PC-3 (cell line): ENCODE measurements at regions not wholly inside any gene's neighbourhood (a gene's known extent, or its start where the extent isn't known, plus 50 kb on each side); places are given as distances from the start of the nearest gene placed in this dataset.

ENCODE experiments used
- ATAC-seq: fragments of 200-7000 bp; cut with Tn5 transposase; 2 replicates; pipeline ENCODE4 v1.9.1; 2020; ENCODE audit warnings: mild to moderate bottlenecking, moderate library complexity
- BruUV-seq: library from RNA; stranded (reverse); fragments of 400-500 nt; replicated peaks from 2 replicates; lab custom pipeline; 2021; lab: Mats Ljungman, UMichigan
- CTCF ChIA-PET: fragments of 300-600 bp; sonication (Branson Sonifier 250); formaldehyde crosslinking; loops from one replicate; lab custom pipeline; 2022; ENCODE audit warnings: antibody characterized with exemption; lab: Charles Lee
- POLR2A ChIA-PET: fragments of 300-600 bp; sonication (Branson Sonifier 250); formaldehyde crosslinking; loops from one replicate; lab custom pipeline; 2022; ENCODE audit warnings: antibody characterized with exemption; ENCODE audit not compliant: unreplicated experiment; lab: Charles Lee
- DNase-seq: peaks from one replicate; pipeline ENCODE4 v3.0.0-alpha.2; 2015
- H2AFZ ChIP-seq: fragments of 300-600 bp; sonication (generic); 2 replicates; pipeline ENCODE4 v1.6.0; 2016; ENCODE audit warnings: antibody characterized with exemption, low read length
- H3F3A ChIP-seq: fragments of 300-600 bp; sonication (generic); one replicate; pipeline ENCODE4 v1.6.0; 2017; ENCODE audit warnings: antibody characterized with exemption, low read length, control low read depth, mild to moderate bottlenecking; ENCODE audit not compliant: unreplicated experiment
- H3K27ac ChIP-seq: fragments of 300-600 bp; sonication (generic); 2 replicates; pipeline ENCODE4 v1.5.1; 2016; ENCODE audit warnings: mild to moderate bottlenecking, low read length
- H3K27me3 ChIP-seq: fragments of 300-600 bp; sonication (generic); 2 replicates; pipeline ENCODE4 v1.6.1; 2016; ENCODE audit warnings: low read length, mixed read lengths
- H3K36me3 ChIP-seq: fragments of 300-600 bp; sonication (generic); 2 replicates; pipeline ENCODE4 v1.6.1; 2016; ENCODE audit warnings: low read depth, mixed run types, low read length, mixed read lengths
- H3K4me1 ChIP-seq: fragments of 300-600 bp; sonication (generic); 2 replicates; pipeline ENCODE4 v1.5.1; 2016; ENCODE audit warnings: low read length; ENCODE audit not compliant: insufficient read depth
- H3K4me2 ChIP-seq: fragments of 300-600 bp; sonication (generic); 2 replicates; pipeline ENCODE4 v1.6.0; 2016; ENCODE audit warnings: low read length
- H3K4me3 ChIP-seq: fragments of 300-600 bp; sonication (generic); 2 replicates; pipeline ENCODE4 v1.5.1; 2016; ENCODE audit warnings: mild to moderate bottlenecking, low read length, mixed read lengths
- H3K79me2 ChIP-seq: fragments of 300-600 bp; sonication (generic); 2 replicates; pipeline ENCODE4 v1.6.1; 2017; ENCODE audit warnings: low read length, mixed read lengths
- H3K9ac ChIP-seq: fragments of 300-600 bp; sonication (generic); 2 replicates; pipeline ENCODE4 v1.6.0; 2016; ENCODE audit warnings: mild to moderate bottlenecking, low read length
- H3K9me2 ChIP-seq: fragments of 300-600 bp; sonication (generic); replicated peaks from 2 replicates; pipeline ENCODE4 v1.6.1; 2016; ENCODE audit warnings: mixed run types, low read length, mixed read lengths
- H3K9me3 ChIP-seq: fragments of 300-600 bp; sonication (generic); 2 replicates; pipeline ENCODE4 v1.6.1; 2016; ENCODE audit warnings: low read length, mixed read lengths
- H4K20me1 ChIP-seq: fragments of 300-600 bp; sonication (generic); 2 replicates; pipeline ENCODE4 v1.6.1; 2016; ENCODE audit warnings: low read length, mixed read lengths
- EZH2 ChIP-seq: fragments of 300-600 bp; sonication (generic); IDR thresholded peaks from one replicate; pipeline ENCODE4 v1.6.1; 2017; ENCODE audit warnings: antibody characterized with exemption, mild to moderate bottlenecking, low read length; ENCODE audit not compliant: unreplicated experiment
- EZH2phosphoT487 ChIP-seq: fragments of 300-600 bp; sonication (generic); IDR thresholded peaks from 2 replicates; pipeline ENCODE4 v1.6.1; 2018; ENCODE audit warnings: mild to moderate bottlenecking, antibody characterized with exemption, low read length, borderline replicate concordance
- intact Hi-C: fragments of 100-400 bp; cut with micrococcal nuclease; formaldehyde crosslinking; loops from 2 replicates; pipeline ENCODE4 v1.9.0; 2023
- TF ChIP-seq, protein P1 (sequence below): fragments of 300-600 bp; sonication (generic); conservative IDR thresholded peaks from 2 replicates; pipeline ENCODE4 v1.5.1; 2017; ENCODE audit warnings: antibody characterized with exemption, low read depth, mild to moderate bottlenecking, low read length

DNA sequence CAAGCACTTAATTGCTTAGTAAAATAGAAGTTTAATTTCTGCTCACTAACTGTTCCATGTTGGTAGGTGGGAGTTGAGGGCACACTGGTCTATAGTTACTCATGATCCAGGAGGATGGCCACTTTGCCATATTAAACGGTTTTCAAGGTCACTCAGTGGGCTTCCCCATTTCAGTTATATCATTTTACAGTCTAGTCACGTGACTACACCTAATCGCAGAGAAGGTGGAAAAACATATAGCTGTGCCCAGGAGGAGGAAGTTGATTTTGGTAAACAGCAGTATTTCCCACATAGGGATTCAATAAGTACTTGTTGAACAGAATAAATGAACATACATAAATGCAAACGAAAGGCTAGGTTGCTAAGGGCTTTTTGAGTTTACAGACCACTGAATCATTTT, 541.1 kb upstream of the CAMK1G start:
- ChIA-PET CTCF (no interaction called here), POLR2A (no interaction called here)
- no peak overlapping the region for H3K27ac ChIP-seq
- H3F3A ChIP-seq, result peaks cover 14% of the 10 kb centered on the region
- no peaks in the 10 kb centered on the region for H3K9me2 ChIP-seq
- H2AFZ ChIP-seq, result no peak overlapping the region
- H4K20me1 ChIP-seq, result no peaks in the 10 kb centered on the region
- no peaks in the 10 kb centered on the region for H3K79me2 ChIP-seq
- no peaks in the 10 kb centered on the region for H3K36me3 ChIP-seq
- peaks cover 49% of the 10 kb centered on the region for H3K4me1 ChIP-seq
- H3K9me3 ChIP-seq, result no peaks in the 10 kb centered on the region
- TF ChIP-seq EZH2phosphoT487 (no peak), EZH2 (no peak)
- TF ChIP-seq, protein P1, sequence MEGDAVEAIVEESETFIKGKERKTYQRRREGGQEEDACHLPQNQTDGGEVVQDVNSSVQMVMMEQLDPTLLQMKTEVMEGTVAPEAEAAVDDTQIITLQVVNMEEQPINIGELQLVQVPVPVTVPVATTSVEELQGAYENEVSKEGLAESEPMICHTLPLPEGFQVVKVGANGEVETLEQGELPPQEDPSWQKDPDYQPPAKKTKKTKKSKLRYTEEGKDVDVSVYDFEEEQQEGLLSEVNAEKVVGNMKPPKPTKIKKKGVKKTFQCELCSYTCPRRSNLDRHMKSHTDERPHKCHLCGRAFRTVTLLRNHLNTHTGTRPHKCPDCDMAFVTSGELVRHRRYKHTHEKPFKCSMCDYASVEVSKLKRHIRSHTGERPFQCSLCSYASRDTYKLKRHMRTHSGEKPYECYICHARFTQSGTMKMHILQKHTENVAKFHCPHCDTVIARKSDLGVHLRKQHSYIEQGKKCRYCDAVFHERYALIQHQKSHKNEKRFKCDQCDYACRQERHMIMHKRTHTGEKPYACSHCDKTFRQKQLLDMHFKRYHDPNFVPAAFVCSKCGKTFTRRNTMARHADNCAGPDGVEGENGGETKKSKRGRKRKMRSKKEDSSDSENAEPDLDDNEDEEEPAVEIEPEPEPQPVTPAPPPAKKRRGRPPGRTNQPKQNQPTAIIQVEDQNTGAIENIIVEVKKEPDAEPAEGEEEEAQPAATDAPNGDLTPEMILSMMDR, result no peak
- H3K27me3 ChIP-seq, result no peaks in the 10 kb centered on the region
- DNase-seq (no peak), ATAC-seq (no peak)
- intact Hi-C loops, result no loop called here
- no peak overlapping the region for H3K4me3 ChIP-seq
- BruUV-seq, result no TSS peak
- H3K9ac ChIP-seq, result no peak overlapping the region
- H3K4me2 ChIP-seq, result no peak overlapping the region

DNA sequence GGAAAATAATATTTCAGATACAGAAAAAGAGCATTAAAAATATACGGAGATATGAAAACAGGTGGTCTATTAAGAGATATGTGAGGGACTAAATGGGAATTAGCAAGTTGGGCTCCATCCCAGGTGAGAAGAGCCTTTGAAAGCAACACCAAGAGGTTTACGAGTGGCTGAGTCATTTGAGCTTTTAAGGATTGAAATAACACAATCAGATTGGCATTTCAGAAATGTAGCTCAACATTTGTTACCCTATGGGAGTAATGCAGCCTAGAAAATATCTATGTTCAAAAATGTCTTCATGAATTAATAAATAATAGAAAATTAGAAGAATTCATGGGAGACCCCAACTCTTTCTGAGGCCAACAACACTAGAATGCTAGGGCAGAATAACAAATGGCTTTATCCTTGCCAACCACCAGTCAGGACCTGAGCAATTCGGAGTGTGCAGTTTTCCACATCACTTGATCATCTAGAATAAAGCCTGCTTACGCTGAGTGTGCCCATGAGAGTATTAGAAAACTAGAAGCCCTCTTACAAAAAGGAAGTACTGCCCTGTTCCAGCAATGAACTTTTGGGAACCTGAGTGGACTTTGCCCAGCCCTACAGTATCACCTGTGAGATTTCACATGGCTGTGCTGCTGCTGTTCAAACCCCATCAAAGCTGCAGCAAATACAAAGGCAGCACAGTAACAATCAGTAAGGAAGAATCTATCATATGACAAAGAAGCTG, 538.0 kb upstream of the CAMK1G start:
- POLR2A ChIA-PET, result interaction anchor here (0.5 kb wide), 1 partner anchor 48 kb away, joined by 4 read pairs; no protein-coding TSS in a partner anchor
- no peak overlapping the region for H3K4me3 ChIP-seq
- no peaks in the 10 kb centered on the region for H3K9me3 ChIP-seq
- CTCF ChIA-PET, result interaction anchor here (0.6 kb wide), 1 partner anchor 801 kb away, joined by 3 read pairs; the partner anchor contains the start of gene PLXNA2
- H3K9ac ChIP-seq, result no peak overlapping the region
- no TSS peak for BruUV-seq
- H3K79me2 ChIP-seq, result no peaks in the 10 kb centered on the region
- DNase-seq, result peak; percentile 77
- H3K9me2 ChIP-seq, result no peaks in the 10 kb centered on the region
- no peaks in the 10 kb centered on the region for H3K27me3 ChIP-seq
- H3K36me3 ChIP-seq, result no peaks in the 10 kb centered on the region
- peak overlapping the region; percentile 8; the same call in 1 of the 2 replicates for H3K4me2 ChIP-seq
- no peak overlapping the region for H2AFZ ChIP-seq
- TF ChIP-seq, protein P1, result no peak
- TF ChIP-seq EZH2phosphoT487, result no peak
- no peak for TF ChIP-seq EZH2
- ATAC-seq, result peak; percentile 75
- H3F3A ChIP-seq, result peaks cover 8% of the 10 kb centered on the region
- peaks cover 22% of the 10 kb centered on the region for H3K4me1 ChIP-seq
- no peaks in the 10 kb centered on the region for H4K20me1 ChIP-seq
- H3K27ac ChIP-seq, result no peak overlapping the region
- intact Hi-C loops, result no loop called here

GRCh38 chr1:209046058-209046417, 537.5 kb upstream of the CAMK1G start:
- CTCF ChIA-PET, result no interaction called here
- Histone ChIP-seq H3K27ac (no peak overlapping the region), H3K9ac (no peak overlapping the region), H3K36me3 (no peaks in the 10 kb centered on the region), H4K20me1 (no peaks in the 10 kb centered on the region), H3K4me1 (peaks cover 16% of the 10 kb centered on the region), H3K9me2 (no peaks in the 10 kb centered on the region), H3K4me3 (no peak overlapping the region), H3K27me3 (no peaks in the 10 kb centered on the region), H3K9me3 (no peaks in the 10 kb centered on the region), H3F3A (peaks cover 4% of the 10 kb centered on the region), H3K79me2 (no peaks in the 10 kb centered on the region), H3K4me2 (no peak overlapping the region), H2AFZ (no peak overlapping the region)
- DNase-seq (no peak), ATAC-seq (no peak)
- TF ChIP-seq EZH2phosphoT487 (no peak), EZH2 (no peak)
- TF ChIP-seq, protein P1, result no peak
- intact Hi-C loops, result no loop called here
- POLR2A ChIA-PET, result no interaction called here
- no TSS peak for BruUV-seq
